SK-N-SH (cell line): ENCODE measurements at regions not wholly inside any gene's neighbourhood (a gene's known extent, or its start where the extent isn't known, plus 50 kb on each side); places are given as distances from the start of the nearest gene placed in this dataset.

Experiments
- ELF1 ChIP-seq: IDR thresholded peaks from 2 replicates; pipeline ENCODE4 v1.4.0; 2012
- FOSL2 ChIP-seq: IDR thresholded peaks from 2 replicates; pipeline ENCODE4 v1.4.0; 2012; ENCODE audit warnings: low read depth, mild to moderate bottlenecking, moderate library complexity, borderline replicate concordance
- FOXM1 ChIP-seq: IDR thresholded peaks from 2 replicates; pipeline ENCODE4 v1.4.0; 2012; ENCODE audit warnings: low read depth, mild to moderate bottlenecking
- MXI1 ChIP-seq: IDR thresholded peaks from 2 replicates; pipeline ENCODE4 v1.6.1; 2012; ENCODE audit warnings: mild to moderate bottlenecking, low read depth, low read length, improper control_type of control experiment
- NFIC ChIP-seq: IDR thresholded peaks from 2 replicates; pipeline ENCODE4 v1.4.0; 2012; ENCODE audit warnings: borderline replicate concordance
- RAD21 ChIP-seq: IDR thresholded peaks from 2 replicates; pipeline ENCODE4 v1.6.1; 2012; ENCODE audit warnings: mild to moderate bottlenecking, low read length
- SIN3A ChIP-seq: IDR thresholded peaks from 2 replicates; pipeline ENCODE4 v1.6.1; 2012; ENCODE audit warnings: low read depth, mild to moderate bottlenecking, low read length, moderate library complexity, borderline replicate concordance
- TAF1 ChIP-seq: IDR thresholded peaks from 2 replicates; pipeline ENCODE4 v1.6.1; 2012; ENCODE audit warnings: low read depth, mild to moderate bottlenecking, low read length, moderate library complexity, borderline replicate concordance
- YY1 ChIP-seq: IDR thresholded peaks from 2 replicates; pipeline ENCODE4 v1.4.0; 2012; ENCODE audit warnings: low read depth, mild to moderate bottlenecking
- TF ChIP-seq, protein P1 (sequence below): fragments of 200-600 bp; sonication (generic); IDR thresholded peaks from 2 replicates; pipeline ENCODE4 v1.6.1; 2017; ENCODE audit warnings: antibody characterized with exemption, mild to moderate bottlenecking, moderate library complexity
- TF ChIP-seq, protein P2 (sequence below): IDR thresholded peaks from 2 replicates; pipeline ENCODE4 v1.4.0; 2012; ENCODE audit warnings: low read depth, borderline replicate concordance

GRCh38 chr11:123314972-123315371 lies 115.1 kb upstream of the GRAMD1B start:
- TF ChIP-seq, protein P1, sequence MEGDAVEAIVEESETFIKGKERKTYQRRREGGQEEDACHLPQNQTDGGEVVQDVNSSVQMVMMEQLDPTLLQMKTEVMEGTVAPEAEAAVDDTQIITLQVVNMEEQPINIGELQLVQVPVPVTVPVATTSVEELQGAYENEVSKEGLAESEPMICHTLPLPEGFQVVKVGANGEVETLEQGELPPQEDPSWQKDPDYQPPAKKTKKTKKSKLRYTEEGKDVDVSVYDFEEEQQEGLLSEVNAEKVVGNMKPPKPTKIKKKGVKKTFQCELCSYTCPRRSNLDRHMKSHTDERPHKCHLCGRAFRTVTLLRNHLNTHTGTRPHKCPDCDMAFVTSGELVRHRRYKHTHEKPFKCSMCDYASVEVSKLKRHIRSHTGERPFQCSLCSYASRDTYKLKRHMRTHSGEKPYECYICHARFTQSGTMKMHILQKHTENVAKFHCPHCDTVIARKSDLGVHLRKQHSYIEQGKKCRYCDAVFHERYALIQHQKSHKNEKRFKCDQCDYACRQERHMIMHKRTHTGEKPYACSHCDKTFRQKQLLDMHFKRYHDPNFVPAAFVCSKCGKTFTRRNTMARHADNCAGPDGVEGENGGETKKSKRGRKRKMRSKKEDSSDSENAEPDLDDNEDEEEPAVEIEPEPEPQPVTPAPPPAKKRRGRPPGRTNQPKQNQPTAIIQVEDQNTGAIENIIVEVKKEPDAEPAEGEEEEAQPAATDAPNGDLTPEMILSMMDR: no peak
- TF ChIP-seq FOXM1 (no peak), MXI1 (no peak), ELF1 (no peak), SIN3A (no peak), NFIC (no peak), FOSL2 (no peak), TAF1 (no peak), RAD21 (no peak), YY1 (no peak)
- TF ChIP-seq, protein P2, sequence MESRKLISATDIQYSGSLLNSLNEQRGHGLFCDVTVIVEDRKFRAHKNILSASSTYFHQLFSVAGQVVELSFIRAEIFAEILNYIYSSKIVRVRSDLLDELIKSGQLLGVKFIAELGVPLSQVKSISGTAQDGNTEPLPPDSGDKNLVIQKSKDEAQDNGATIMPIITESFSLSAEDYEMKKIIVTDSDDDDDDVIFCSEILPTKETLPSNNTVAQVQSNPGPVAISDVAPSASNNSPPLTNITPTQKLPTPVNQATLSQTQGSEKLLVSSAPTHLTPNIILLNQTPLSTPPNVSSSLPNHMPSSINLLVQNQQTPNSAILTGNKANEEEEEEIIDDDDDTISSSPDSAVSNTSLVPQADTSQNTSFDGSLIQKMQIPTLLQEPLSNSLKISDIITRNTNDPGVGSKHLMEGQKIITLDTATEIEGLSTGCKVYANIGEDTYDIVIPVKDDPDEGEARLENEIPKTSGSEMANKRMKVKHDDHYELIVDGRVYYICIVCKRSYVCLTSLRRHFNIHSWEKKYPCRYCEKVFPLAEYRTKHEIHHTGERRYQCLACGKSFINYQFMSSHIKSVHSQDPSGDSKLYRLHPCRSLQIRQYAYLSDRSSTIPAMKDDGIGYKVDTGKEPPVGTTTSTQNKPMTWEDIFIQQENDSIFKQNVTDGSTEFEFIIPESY: no peak
